Transverse colon (tissue), 4 donors: ENCODE measurements at regions not wholly inside any gene's neighbourhood (a gene's known extent, or its start where the extent isn't known, plus 50 kb on each side); places are given as distances from the start of the nearest gene placed in this dataset.

Experiments
- CTCF ChIP-seq, 5 experiments: fragments of 200-600 bp in 3 of 5; fragments of 450-650 bp in 2 of 5; sonication (generic) in 3 of 5; IDR thresholded peaks; 1 replicate in 2 of 5; 2 replicates in 3 of 5; pipeline ENCODE4 v1.5.1; 2016 to 2017; ENCODE audit warnings: antibody characterized with exemption in 5 of 5, inconsistent platforms in 3 of 5, mild to moderate bottlenecking in 2 of 5, moderate library complexity in 1 of 5
- EP300 ChIP-seq: sonication (generic); formaldehyde crosslinking; IDR thresholded peaks from one replicate; pipeline ENCODE4 v1.6.1; 2017; ENCODE audit warnings: antibody characterized with exemption, low read depth
- POLR2A ChIP-seq: fragments of 450-650 bp; IDR thresholded peaks from one replicate; pipeline ENCODE4 v1.6.1; 2016; ENCODE audit warnings: antibody characterized with exemption, mild to moderate bottlenecking, moderate library complexity
- POLR2AphosphoS5 ChIP-seq, 3 donors: sonication (generic); formaldehyde crosslinking; IDR thresholded peaks; one replicate each; pipeline ENCODE4 v1.6.1; 2016; ENCODE audit warnings: antibody characterized with exemption in 3 of 3

- TF ChIP-seq CTCF (IDR thresholded peaks at IDR 0.05) (no peak), POLR2AphosphoS5 (IDR thresholded peaks at IDR 0.05) (no peak), EP300 (no peak), POLR2A (no peak)
Observed at GRCh38 chr2:236354056-236354940, 90.1 kb upstream of the ASB18 start.
